ENCODE measurements at regions not wholly inside any gene's neighbourhood (a gene's known extent, or its start where the extent isn't known, plus 50 kb on each side); places are given as distances from the start of the nearest gene placed in this dataset.

GRCh38 chr6:91149956-91150705, 563.3 kb upstream of the MAP3K7 start:
- Histone ChIP-seq H2BK15ac (ENCODE audit: low read depth, low read length) (no peak overlapping the region), H2BK5ac (ENCODE audit: insufficient read length, low read length) (no peak overlapping the region), H2BK120ac (ENCODE audit: low read depth, low read length, poor library complexity, severe bottlenecking) (no peak overlapping the region), H3K18ac (ENCODE audit: insufficient read length, low read depth, low read length) (no peak overlapping the region), H4K20me1 (ENCODE audit: control insufficient read depth, insufficient read depth, insufficient read length) (no peaks in the 10 kb centered on the region), H3T11ph (ENCODE audit: low read length) (no peak overlapping the region), H3K79me2 (ENCODE audit: insufficient read depth, low read length) (no peaks in the 10 kb centered on the region), H4K8ac (replicated peaks; ENCODE audit: insufficient read length, low read depth, low read length) (no peak overlapping the region), H4K91ac (ENCODE audit: insufficient read length, low read depth, low read length) (no peak overlapping the region), H3K27ac (ENCODE audit: insufficient read length, low read depth, low read length) (no peak overlapping the region), H3K4me1 (ENCODE audit: insufficient read depth, low read length) (no peaks in the 10 kb centered on the region), H4K5ac (ENCODE audit: insufficient read length, low read depth, low read length) (no peak overlapping the region), H2AK5ac (ENCODE audit: insufficient read length, low read length) (no peak overlapping the region), H3K9me3 (ENCODE audit: control insufficient read depth, low read depth, low read length) (no peaks in the 10 kb centered on the region), H3K14ac (ENCODE audit: insufficient read depth, low read length) (no peak overlapping the region), H3K4ac (ENCODE audit: low read depth, low read length) (no peak overlapping the region), H3K27me3 (ENCODE audit: insufficient read depth, low read length) (no peaks in the 10 kb centered on the region), H2BK20ac (ENCODE audit: low read depth, low read length, poor library complexity, severe bottlenecking) (no peak overlapping the region), H2AFZ (ENCODE audit: low read length) (no peak overlapping the region), H3K56ac (ENCODE audit: insufficient read length, low read depth, low read length) (no peak overlapping the region), H2BK12ac (ENCODE audit: insufficient read length, low read depth, low read length) (no peak overlapping the region), H3K23me2 (ENCODE audit: insufficient read length, low read depth, low read length, poor library complexity, severe bottlenecking) (no peaks in the 10 kb centered on the region), H3K23ac (ENCODE audit: insufficient read length, low read depth, low read length) (no peak overlapping the region), H3K4me2 (ENCODE audit: insufficient read depth, insufficient read length, low read length) (no peak overlapping the region), H3K79me1 (ENCODE audit: insufficient read depth, low read depth, low read length, poor library complexity, severe bottlenecking) (no peaks in the 10 kb centered on the region), H3K9ac (ENCODE audit: extremely low read depth, insufficient read length, low read length) (no peak overlapping the region)
- no peaks in the 10 kb centered on the region for H3K36me3 Mint-ChIP-seq (ENCODE audit: insufficient read depth in 1 of 3, low read depth in 3 of 3)
- H3K4me1 Mint-ChIP-seq: peaks cover 4 to 7% of the 10 kb centered on the region in 2 experiments
- H3K27ac Mint-ChIP-seq: no peak overlapping the region
- H3K9me3 Mint-ChIP-seq: no peaks in the 10 kb centered on the region
- no peak for DNase-seq
- no peaks in the 10 kb centered on the region for H3K27me3 Mint-ChIP-seq (ENCODE audit: low read depth)
- no peak overlapping the region for H3K4me3 Mint-ChIP-seq
- WGBS (ENCODE audit: extremely low coverage, insufficient read length, low lambda C conversion rate): no CpG with 5 or more reads among the region's 2 CpGs
- TF ChIP-seq, protein P1, sequence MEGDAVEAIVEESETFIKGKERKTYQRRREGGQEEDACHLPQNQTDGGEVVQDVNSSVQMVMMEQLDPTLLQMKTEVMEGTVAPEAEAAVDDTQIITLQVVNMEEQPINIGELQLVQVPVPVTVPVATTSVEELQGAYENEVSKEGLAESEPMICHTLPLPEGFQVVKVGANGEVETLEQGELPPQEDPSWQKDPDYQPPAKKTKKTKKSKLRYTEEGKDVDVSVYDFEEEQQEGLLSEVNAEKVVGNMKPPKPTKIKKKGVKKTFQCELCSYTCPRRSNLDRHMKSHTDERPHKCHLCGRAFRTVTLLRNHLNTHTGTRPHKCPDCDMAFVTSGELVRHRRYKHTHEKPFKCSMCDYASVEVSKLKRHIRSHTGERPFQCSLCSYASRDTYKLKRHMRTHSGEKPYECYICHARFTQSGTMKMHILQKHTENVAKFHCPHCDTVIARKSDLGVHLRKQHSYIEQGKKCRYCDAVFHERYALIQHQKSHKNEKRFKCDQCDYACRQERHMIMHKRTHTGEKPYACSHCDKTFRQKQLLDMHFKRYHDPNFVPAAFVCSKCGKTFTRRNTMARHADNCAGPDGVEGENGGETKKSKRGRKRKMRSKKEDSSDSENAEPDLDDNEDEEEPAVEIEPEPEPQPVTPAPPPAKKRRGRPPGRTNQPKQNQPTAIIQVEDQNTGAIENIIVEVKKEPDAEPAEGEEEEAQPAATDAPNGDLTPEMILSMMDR (conservative IDR thresholded peaks at IDR 0.05): no peak

Measured in H9 (cell line).